Heart right ventricle (tissue), 16 donors: ENCODE measurements at regions not wholly inside any gene's neighbourhood (a gene's known extent, or its start where the extent isn't known, plus 50 kb on each side); places are given as distances from the start of the nearest gene placed in this dataset.

Experiments used
- ATAC-seq, 8 donors: fragments of 200-7000 bp; cut with Tn5 transposase; one replicate each; pipeline ENCODE4 v1.9.1; 2020; ENCODE audit warnings: mild to moderate bottlenecking in 8 of 8, moderate library complexity in 8 of 8, moderate number of reproducible peaks in 1 of 8
- DNase-seq, 2 donors: peaks; one replicate each; pipeline ENCODE4 v3.0.0-alpha.2; 2020
- H3K27ac ChIP-seq, 10 donors: fragments of 200-600 bp; sonication (generic) in 2 of 10; one replicate each; pipeline versions ENCODE4 v1.5.0 to v1.8.0; 2020 to 2022; ENCODE audit warnings: mild to moderate bottlenecking in 3 of 10
- H3K27me3 ChIP-seq, 7 donors: fragments of 200-600 bp; one replicate each; pipeline ENCODE4 v1.8.0; 2021 to 2022; ENCODE audit warnings: mild to moderate bottlenecking in 2 of 7
- H3K36me3 ChIP-seq, 9 donors: fragments of 200-600 bp; sonication (generic) in 1 of 9; one replicate each; pipeline versions ENCODE4 v1.5.0 to v1.8.0; 2020 to 2022; ENCODE audit warnings: mild to moderate bottlenecking in 2 of 9
- H3K4me1 ChIP-seq, 9 donors: fragments of 200-600 bp; sonication (generic) in 1 of 9; one replicate each; pipeline versions ENCODE4 v1.5.0 to v1.8.0; 2020 to 2022; ENCODE audit warnings: mild to moderate bottlenecking in 4 of 9
- H3K4me3 ChIP-seq, 10 donors: fragments of 200-600 bp; sonication (generic) in 2 of 10; one replicate each; pipeline versions ENCODE4 v1.5.0 to v1.8.0; 2020 to 2022; ENCODE audit warnings: mild to moderate bottlenecking in 7 of 10, moderate library complexity in 2 of 10
- H3K9me3 ChIP-seq, 11 donors: fragments of 200-600 bp in 10 of 11; sonication (generic) in 2 of 11; one replicate each; pipeline versions ENCODE4 v1.5.0 to v1.8.0; 2013 to 2022; ENCODE audit warnings: mild to moderate bottlenecking in 2 of 11, control low read depth in 1 of 11, moderate library complexity in 1 of 11
- WGBS, 2 donors: extraction: QIAGEN DNeasy Blood & Tissue Kit; methylation state at CpG; one replicate each; pipeline ENCODE4 v1.1.7; 2013; ENCODE audit warnings: inconsistent platforms in 1 of 2; 5-methylcytosine and 5-hydroxymethylcytosine counted together
- intact Hi-C, 10 donors: fragments of 100-400 bp; cut with DNase I; formaldehyde crosslinking; loops; one replicate each; pipeline versions ENCODE4 v1.11.1 to v1.14.2; 2022
- TF ChIP-seq, protein P1 (sequence below), 9 donors: fragments of 200-600 bp; sonication (generic) in 2 of 9; IDR thresholded peaks; one replicate each; pipeline versions ENCODE4 v1.5.0 to v1.8.0; 2021 to 2022; ENCODE audit warnings: antibody characterized with exemption in 9 of 9, mild to moderate bottlenecking in 5 of 9, moderate library complexity in 1 of 9
- donor health status: Arrhythmogenic right ventricular cardiomyopathy.
- donor health status: ischemic (EF 13 %, LVEDD 7.1; RV severe dilation, severe dysfunction).
- donor health status: healthy with polysubstance abuse.
- donor health status: DM: no; HTN: yes; CAD: no.
- donor health status: DM: no; HTN: no; CAD: no.
- donor health status: ischemic (EF 25% LVEDD 6.9; RV normal size, moderate dysfunction).
- donor health status: ischemic (EF 25% LVEDD 5.7; RV mildly dilated, moderate dysfunction).
- donor health status: healthy.
- donor health status: DM: yes; HTN: yes; CAD: no.
- donor health status: Ischemic cardiomyopathy.
- donor health status: ischemic (EF 35%, LVEDD 5.7; RV mildly dilated, moderate dysfunction).
- donor health status: nonischemic (EF 11% LVEDD 7.7; RV severe dilation, severe dysfunction).
- donor health status: DM: yes; HTN: yes; CAD: no.
- donor health status: PGD.
- donor health status: ischemic (EF 29% LVEDD 5.4; RV normal size, mild dysfunction).
- donor health status: nonischemic (EF 23%, LVEDD 6.1; RV moderate dilation, normal function).

- no peak for DNase-seq
- H3K4me1 ChIP-seq = no peaks in the 10 kb centered on the region
- TF ChIP-seq, protein P1, sequence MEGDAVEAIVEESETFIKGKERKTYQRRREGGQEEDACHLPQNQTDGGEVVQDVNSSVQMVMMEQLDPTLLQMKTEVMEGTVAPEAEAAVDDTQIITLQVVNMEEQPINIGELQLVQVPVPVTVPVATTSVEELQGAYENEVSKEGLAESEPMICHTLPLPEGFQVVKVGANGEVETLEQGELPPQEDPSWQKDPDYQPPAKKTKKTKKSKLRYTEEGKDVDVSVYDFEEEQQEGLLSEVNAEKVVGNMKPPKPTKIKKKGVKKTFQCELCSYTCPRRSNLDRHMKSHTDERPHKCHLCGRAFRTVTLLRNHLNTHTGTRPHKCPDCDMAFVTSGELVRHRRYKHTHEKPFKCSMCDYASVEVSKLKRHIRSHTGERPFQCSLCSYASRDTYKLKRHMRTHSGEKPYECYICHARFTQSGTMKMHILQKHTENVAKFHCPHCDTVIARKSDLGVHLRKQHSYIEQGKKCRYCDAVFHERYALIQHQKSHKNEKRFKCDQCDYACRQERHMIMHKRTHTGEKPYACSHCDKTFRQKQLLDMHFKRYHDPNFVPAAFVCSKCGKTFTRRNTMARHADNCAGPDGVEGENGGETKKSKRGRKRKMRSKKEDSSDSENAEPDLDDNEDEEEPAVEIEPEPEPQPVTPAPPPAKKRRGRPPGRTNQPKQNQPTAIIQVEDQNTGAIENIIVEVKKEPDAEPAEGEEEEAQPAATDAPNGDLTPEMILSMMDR (IDR thresholded peaks at IDR 0.05) = no peak
- H3K9me3 ChIP-seq = peaks cover 0 to 5% (median 0%) of the 10 kb centered on the region in 11 donors
- no peaks in the 10 kb centered on the region for H3K36me3 ChIP-seq
- ATAC-seq = no peak
- no peak overlapping the region for H3K27ac ChIP-seq
- 79 to 89% methylated on average over 4 of the region's 4 CpGs for WGBS, 2 donors
- no peak overlapping the region for H3K4me3 ChIP-seq
- H3K27me3 ChIP-seq = no peaks in the 10 kb centered on the region
- intact Hi-C loops = loop anchor here in 3 of 10 donors (5.0 to 10.0 kb wide), 3 partner anchors 188 to 198 kb away; no protein-coding TSS in a partner anchor
Measured at GRCh38 chr4:83962492-83962891, 426.6 kb downstream of the GPAT3 start.

DNA sequence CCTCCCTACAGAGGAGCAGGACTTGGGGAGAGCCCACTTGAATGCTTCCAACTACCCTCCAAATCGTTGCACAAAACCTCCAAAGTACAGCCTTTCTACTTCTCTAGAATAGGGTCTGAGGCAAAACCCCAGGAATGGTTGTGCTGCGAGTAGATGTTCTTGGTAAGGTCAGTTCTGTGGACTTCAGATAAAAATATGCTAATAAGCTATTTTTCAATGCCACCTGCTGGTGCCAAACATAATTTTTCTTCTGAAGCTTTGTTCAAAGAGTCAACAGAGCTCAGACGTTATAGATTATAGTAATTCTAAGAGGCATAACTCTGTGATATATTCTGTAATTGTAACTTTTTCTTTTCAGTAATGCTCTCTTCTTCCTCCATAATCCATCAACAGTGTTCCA, 425.7 kb downstream of the GPAT3 start:
- no peak overlapping the region for H3K27ac ChIP-seq
- H3K4me1 ChIP-seq = no peaks in the 10 kb centered on the region
- ATAC-seq (no peak), DNase-seq (no peak)
- peaks cover 0 to 5% (median 0%) of the 10 kb centered on the region in 11 donors for H3K9me3 ChIP-seq
- intact Hi-C loops = loop anchor here in 3 of 10 donors (5.0 to 10.0 kb wide), 3 partner anchors 187 to 197 kb away; no protein-coding TSS in a partner anchor
- TF ChIP-seq, protein P1 (IDR thresholded peaks at IDR 0.05) = peak in 2 of 9 donors; percentile 12 to 20
- no peaks in the 10 kb centered on the region for H3K36me3 ChIP-seq
- WGBS, 2 donors = 43 to 55% methylated on average over 3 of the region's 3 CpGs
- no peak overlapping the region for H3K4me3 ChIP-seq
- H3K27me3 ChIP-seq = no peaks in the 10 kb centered on the region

DNA sequence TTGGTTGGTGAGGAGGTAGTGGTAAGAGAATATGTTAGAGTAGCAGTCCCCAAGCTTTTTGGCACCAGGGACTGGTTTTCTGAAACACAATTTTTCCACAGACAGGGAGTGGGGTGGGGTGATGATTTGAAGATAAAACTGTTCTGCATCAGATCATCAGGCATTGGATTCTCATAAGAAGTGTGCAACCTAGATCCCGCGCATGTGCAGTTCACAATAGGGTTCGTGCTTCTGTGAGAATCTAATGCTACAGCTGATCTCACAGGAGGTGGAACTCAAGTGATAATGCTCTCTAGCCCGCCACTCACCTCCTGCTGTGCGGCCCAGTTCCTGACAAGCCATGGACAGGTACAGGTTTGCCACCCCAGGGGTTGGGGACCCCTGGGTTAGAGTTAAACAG, 423.3 kb downstream of the GPAT3 start:
- no peak overlapping the region for H3K27ac ChIP-seq
- H3K4me3 ChIP-seq = no peak overlapping the region
- no peak for ATAC-seq
- no peaks in the 10 kb centered on the region for H3K27me3 ChIP-seq
- H3K4me1 ChIP-seq = no peaks in the 10 kb centered on the region
- TF ChIP-seq, protein P1 (IDR thresholded peaks at IDR 0.05) = no peak
- intact Hi-C loops = no loop called here
- H3K9me3 ChIP-seq = no peaks in the 10 kb centered on the region
- no peak for DNase-seq
- 78 to 80% methylated on average over 5 of the region's 5 CpGs for WGBS, 2 donors
- H3K36me3 ChIP-seq = no peaks in the 10 kb centered on the region

DNA sequence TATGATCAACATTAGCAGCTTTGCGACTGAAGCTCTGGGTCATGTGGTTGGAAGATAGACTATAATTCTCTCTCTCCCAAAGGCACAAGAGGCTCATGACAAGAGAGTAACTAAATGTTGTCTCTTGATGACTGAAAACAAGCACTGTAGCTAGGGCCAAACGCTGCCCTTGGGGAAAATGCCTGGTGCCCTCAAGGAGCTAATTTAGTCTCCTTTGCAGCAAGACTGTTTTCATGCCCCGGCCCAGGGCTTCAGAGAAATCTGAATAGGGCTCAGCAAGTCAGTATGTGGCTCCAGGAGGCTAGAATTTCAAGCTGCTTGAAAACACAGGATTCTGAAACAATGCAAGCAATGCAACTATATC, 411.9 kb downstream of the GPAT3 start:
- H3K4me1 ChIP-seq = no peaks in the 10 kb centered on the region
- H3K9me3 ChIP-seq = no peaks in the 10 kb centered on the region
- DNase-seq (no peak), ATAC-seq (no peak)
- H3K27ac ChIP-seq = no peak overlapping the region
- intact Hi-C loops = no loop called here
- H3K4me3 ChIP-seq = no peak overlapping the region
- WGBS, 2 donors = 54 to 58% methylated on average over 3 of the region's 3 CpGs
- TF ChIP-seq, protein P1 (IDR thresholded peaks at IDR 0.05) = no peak
- no peaks in the 10 kb centered on the region for H3K27me3 ChIP-seq
- no peaks in the 10 kb centered on the region for H3K36me3 ChIP-seq
